RWPE2 (cell line): ENCODE measurements at regions not wholly inside any gene's neighbourhood (a gene's known extent, or its start where the extent isn't known, plus 50 kb on each side); places are given as distances from the start of the nearest gene placed in this dataset.

Source experiments
- ATAC-seq: fragments of 200-7000 bp; cut with Tn5 transposase; 3 replicates; pipeline ENCODE4 v1.9.1; 2021; ENCODE audit warnings: low read depth
- DNase-seq: peaks from one replicate; pipeline ENCODE4 v3.0.0-alpha.2; 2020; ENCODE audit warnings: low spot score
- H3K27ac ChIP-seq: fragments of 450-650 bp; 2 replicates; pipeline ENCODE4 v1.5.1; 2017; ENCODE audit warnings: mild to moderate bottlenecking; ENCODE audit not compliant: poor library complexity, severe bottlenecking
- H3K27me3 ChIP-seq: fragments of 250-450 bp; sonication (Bioruptor Pico); 2 replicates; pipeline ENCODE4 v1.5.1; 2021; ENCODE audit warnings: mild to moderate bottlenecking, moderate library complexity; ENCODE audit not compliant: insufficient read depth, poor library complexity, severe bottlenecking
- H3K36me3 ChIP-seq: fragments of 250-450 bp; sonication (Bioruptor Pico); 2 replicates; pipeline ENCODE4 v1.5.1; 2020; ENCODE audit warnings: low read depth, mild to moderate bottlenecking, moderate library complexity
- H3K4me1 ChIP-seq: fragments of 250-450 bp; sonication (Bioruptor Pico); 2 replicates; pipeline ENCODE4 v1.5.1; 2021; ENCODE audit warnings: mild to moderate bottlenecking, moderate library complexity; ENCODE audit not compliant: insufficient read depth, poor library complexity, severe bottlenecking
- H3K4me3 ChIP-seq: fragments of 250-450 bp; sonication (Bioruptor Pico); 2 replicates; pipeline ENCODE4 v1.5.1; 2021; ENCODE audit warnings: mild to moderate bottlenecking, moderate library complexity; ENCODE audit not compliant: severe bottlenecking
- H3K9me3 ChIP-seq: fragments of 250-450 bp; sonication (Bioruptor Pico); 2 replicates; pipeline ENCODE4 v1.5.1; 2021; ENCODE audit warnings: mild to moderate bottlenecking, moderate library complexity; ENCODE audit not compliant: severe bottlenecking
- CTCF ChIP-seq: fragments of 450-650 bp; IDR thresholded peaks from one replicate; pipeline ENCODE4 v1.5.1; 2017; ENCODE audit warnings: mild to moderate bottlenecking, moderate library complexity; ENCODE audit not compliant: poor library complexity, severe bottlenecking

GRCh38 chr2:220491670-220492069 is 864.2 kb downstream of the SLC4A3 start:
- no peaks in the 10 kb centered on the region for H3K36me3 ChIP-seq
- H3K4me3 ChIP-seq: no peak overlapping the region
- no peaks in the 10 kb centered on the region for H3K9me3 ChIP-seq
- no peaks in the 10 kb centered on the region for H3K27me3 ChIP-seq
- DNase-seq (no peak), ATAC-seq (no peak)
- no peak overlapping the region for H3K27ac ChIP-seq
- TF ChIP-seq CTCF: no peak
- peaks cover 8% of the 10 kb centered on the region for H3K4me1 ChIP-seq

GRCh38 chr2:220493871-220494525 is 866.6 kb downstream of the SLC4A3 start:
- DNase-seq (no peak), ATAC-seq (no peak)
- Histone ChIP-seq H3K4me1 (peaks cover 9% of the 10 kb centered on the region), H3K27me3 (no peaks in the 10 kb centered on the region), H3K9me3 (no peaks in the 10 kb centered on the region), H3K27ac (no peak overlapping the region), H3K4me3 (no peak overlapping the region), H3K36me3 (no peaks in the 10 kb centered on the region)
- TF ChIP-seq CTCF: no peak

- Histone ChIP-seq H3K27ac (no peak overlapping the region), H3K4me3 (no peak overlapping the region), H3K4me1 (peaks cover 14% of the 10 kb centered on the region), H3K9me3 (no peaks in the 10 kb centered on the region), H3K36me3 (no peaks in the 10 kb centered on the region), H3K27me3 (no peaks in the 10 kb centered on the region)
- ATAC-seq (no peak), DNase-seq (no peak)
- no peak for TF ChIP-seq CTCF
Observed at GRCh38 chr2:220496513-220496912, 869.1 kb downstream of the SLC4A3 start.

- TF ChIP-seq CTCF: no peak
- DNase-seq (no peak), ATAC-seq (peak; percentile 79)
- H3K27ac ChIP-seq: no peak overlapping the region
- no peaks in the 10 kb centered on the region for H3K27me3 ChIP-seq
- no peaks in the 10 kb centered on the region for H3K36me3 ChIP-seq
- no peaks in the 10 kb centered on the region for H3K9me3 ChIP-seq
- H3K4me1 ChIP-seq: peaks cover 8% of the 10 kb centered on the region
- H3K4me3 ChIP-seq: no peak overlapping the region
Observed at GRCh38 chr2:220499225-220499624, 871.8 kb downstream of the SLC4A3 start.

- H3K9me3 ChIP-seq: peaks cover 2% of the 10 kb centered on the region
- H3K27ac ChIP-seq: no peak overlapping the region
- H3K36me3 ChIP-seq: no peaks in the 10 kb centered on the region
- TF ChIP-seq CTCF: no peak
- no peaks in the 10 kb centered on the region for H3K27me3 ChIP-seq
- ATAC-seq: no peak
- peaks cover 31% of the 10 kb centered on the region for H3K4me1 ChIP-seq
- DNase-seq: no peak
- H3K4me3 ChIP-seq: no peak overlapping the region
Observed at GRCh38 chr2:220502539-220502938, 875.1 kb downstream of the SLC4A3 start.
